ENCODE measurements at regions not wholly inside any gene's neighbourhood (a gene's known extent, or its start where the extent isn't known, plus 50 kb on each side); places are given as distances from the start of the nearest gene placed in this dataset.

DNA sequence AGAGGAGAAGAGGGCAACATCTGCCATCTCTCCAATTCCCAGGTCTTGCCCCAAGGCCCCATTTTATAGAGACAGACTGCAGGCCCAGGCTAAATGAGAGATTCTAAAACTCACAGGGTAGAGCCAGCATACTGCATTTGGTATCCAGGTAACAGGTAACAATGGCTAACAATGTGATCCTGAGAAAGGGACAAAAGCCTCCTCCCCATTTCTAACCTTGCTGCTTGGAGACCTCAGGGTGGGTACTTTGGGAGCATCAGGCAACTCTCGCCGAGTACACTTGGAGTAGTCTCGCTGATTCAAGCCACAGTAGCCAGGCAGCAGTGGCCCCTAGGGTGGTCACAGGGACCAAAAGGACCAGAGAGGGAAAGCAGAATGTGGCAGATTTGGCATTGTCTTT lies 162.6 kb upstream of the PLEKHA5 start:
- TF ChIP-seq, protein P1, sequence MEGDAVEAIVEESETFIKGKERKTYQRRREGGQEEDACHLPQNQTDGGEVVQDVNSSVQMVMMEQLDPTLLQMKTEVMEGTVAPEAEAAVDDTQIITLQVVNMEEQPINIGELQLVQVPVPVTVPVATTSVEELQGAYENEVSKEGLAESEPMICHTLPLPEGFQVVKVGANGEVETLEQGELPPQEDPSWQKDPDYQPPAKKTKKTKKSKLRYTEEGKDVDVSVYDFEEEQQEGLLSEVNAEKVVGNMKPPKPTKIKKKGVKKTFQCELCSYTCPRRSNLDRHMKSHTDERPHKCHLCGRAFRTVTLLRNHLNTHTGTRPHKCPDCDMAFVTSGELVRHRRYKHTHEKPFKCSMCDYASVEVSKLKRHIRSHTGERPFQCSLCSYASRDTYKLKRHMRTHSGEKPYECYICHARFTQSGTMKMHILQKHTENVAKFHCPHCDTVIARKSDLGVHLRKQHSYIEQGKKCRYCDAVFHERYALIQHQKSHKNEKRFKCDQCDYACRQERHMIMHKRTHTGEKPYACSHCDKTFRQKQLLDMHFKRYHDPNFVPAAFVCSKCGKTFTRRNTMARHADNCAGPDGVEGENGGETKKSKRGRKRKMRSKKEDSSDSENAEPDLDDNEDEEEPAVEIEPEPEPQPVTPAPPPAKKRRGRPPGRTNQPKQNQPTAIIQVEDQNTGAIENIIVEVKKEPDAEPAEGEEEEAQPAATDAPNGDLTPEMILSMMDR (IDR thresholded peaks at IDR 0.05), result no peak
- no peak for TF ChIP-seq POLR2A (IDR thresholded peaks at IDR 0.05)

All from stomach (tissue), 4 donors.